ENCODE measurements at regions not wholly inside any gene's neighbourhood (a gene's known extent, or its start where the extent isn't known, plus 50 kb on each side); places are given as distances from the start of the nearest gene placed in this dataset.

- no peak overlapping the region for H3K4me3 Mint-ChIP-seq
- DNase-seq (ENCODE audit: low spot score in 2 of 2, unreplicated experiment in 2 of 2) = no peak
- H3K27me3 Mint-ChIP-seq (ENCODE audit: low read depth) = no peaks in the 10 kb centered on the region
- TF ChIP-seq CTCF (IDR thresholded peaks at IDR 0.05; ENCODE audit: unreplicated experiment) = no peak
- H3K4me1 Mint-ChIP-seq = no peaks in the 10 kb centered on the region
- H3K27ac Mint-ChIP-seq = no peak overlapping the region
- no peaks in the 10 kb centered on the region for H3K36me3 Mint-ChIP-seq
- H3K9me3 Mint-ChIP-seq = no peaks in the 10 kb centered on the region
Observed at GRCh38 chr16:76007645-76008044, 269.6 kb upstream of the CNTNAP4 start.

GRCh38 chr16:76023835-76024234, 253.4 kb upstream of the CNTNAP4 start:
- no peak for TF ChIP-seq CTCF (IDR thresholded peaks at IDR 0.05; ENCODE audit: unreplicated experiment)
- DNase-seq (ENCODE audit: low spot score in 2 of 2, unreplicated experiment in 2 of 2) = no peak
- Mint-ChIP-seq H3K9me3 (no peaks in the 10 kb centered on the region), H3K27me3 (ENCODE audit: low read depth) (no peaks in the 10 kb centered on the region), H3K4me3 (no peak overlapping the region), H3K36me3 (no peaks in the 10 kb centered on the region), H3K4me1 (no peaks in the 10 kb centered on the region), H3K27ac (no peak overlapping the region)

GRCh38 chr16:76035689-76036088, 241.5 kb upstream of the CNTNAP4 start:
- Mint-ChIP-seq H3K9me3 (peaks cover 49% of the 10 kb centered on the region), H3K4me1 (no peaks in the 10 kb centered on the region), H3K27me3 (ENCODE audit: low read depth) (no peaks in the 10 kb centered on the region), H3K27ac (no peak overlapping the region), H3K36me3 (no peaks in the 10 kb centered on the region), H3K4me3 (no peak overlapping the region)
- no peak for TF ChIP-seq CTCF (IDR thresholded peaks at IDR 0.05; ENCODE audit: unreplicated experiment)
- DNase-seq (ENCODE audit: low spot score in 2 of 2, unreplicated experiment in 2 of 2) = no peak

GRCh38 chr16:76038097-76038496, 239.1 kb upstream of the CNTNAP4 start:
- no peak for TF ChIP-seq CTCF (IDR thresholded peaks at IDR 0.05; ENCODE audit: unreplicated experiment)
- H3K27me3 Mint-ChIP-seq (ENCODE audit: low read depth) = no peaks in the 10 kb centered on the region
- DNase-seq (ENCODE audit: low spot score in 2 of 2, unreplicated experiment in 2 of 2) = no peak
- H3K27ac Mint-ChIP-seq = no peak overlapping the region
- no peaks in the 10 kb centered on the region for H3K4me1 Mint-ChIP-seq
- H3K36me3 Mint-ChIP-seq = no peaks in the 10 kb centered on the region
- peaks cover 36% of the 10 kb centered on the region for H3K9me3 Mint-ChIP-seq
- H3K4me3 Mint-ChIP-seq = no peak overlapping the region

- no peaks in the 10 kb centered on the region for H3K36me3 Mint-ChIP-seq
- H3K9me3 Mint-ChIP-seq = peaks cover 25% of the 10 kb centered on the region
- H3K27me3 Mint-ChIP-seq (ENCODE audit: low read depth) = no peaks in the 10 kb centered on the region
- TF ChIP-seq CTCF (IDR thresholded peaks at IDR 0.05; ENCODE audit: unreplicated experiment) = no peak
- no peak overlapping the region for H3K4me3 Mint-ChIP-seq
- no peak overlapping the region for H3K27ac Mint-ChIP-seq
- no peak for DNase-seq (ENCODE audit: low spot score in 2 of 2, unreplicated experiment in 2 of 2)
- H3K4me1 Mint-ChIP-seq = no peaks in the 10 kb centered on the region
Observed at GRCh38 chr16:76052725-76053124, 224.5 kb upstream of the CNTNAP4 start.

- TF ChIP-seq CTCF (IDR thresholded peaks at IDR 0.05; ENCODE audit: unreplicated experiment) = no peak
- H3K27me3 Mint-ChIP-seq (ENCODE audit: low read depth) = no peaks in the 10 kb centered on the region
- H3K36me3 Mint-ChIP-seq = no peaks in the 10 kb centered on the region
- no peak overlapping the region for H3K27ac Mint-ChIP-seq
- DNase-seq (ENCODE audit: low spot score in 2 of 2, unreplicated experiment in 2 of 2) = no peak
- no peak overlapping the region for H3K4me3 Mint-ChIP-seq
- no peaks in the 10 kb centered on the region for H3K4me1 Mint-ChIP-seq
- no peaks in the 10 kb centered on the region for H3K9me3 Mint-ChIP-seq
Observed at GRCh38 chr16:76059186-76059585, 218.0 kb upstream of the CNTNAP4 start.

Data from mesothelial cell of epicardium (in vitro differentiated cells).